ENCODE measurements at regions not wholly inside any gene's neighbourhood (a gene's known extent, or its start where the extent isn't known, plus 50 kb on each side); places are given as distances from the start of the nearest gene placed in this dataset.

GRCh38 chr4:25505637-25505991, 128.6 kb downstream of the ANAPC4 start:
- TF ChIP-seq GATA2 (IDR thresholded peaks at IDR 0.05; ENCODE audit: low read depth, low read length) (no peak), GATA3 (IDR thresholded peaks at IDR 0.05; ENCODE audit: low read depth, low read length) (no peak)

Measured in SH-SY5Y (cell line).